ENCODE measurements at regions not wholly inside any gene's neighbourhood (a gene's known extent, or its start where the extent isn't known, plus 50 kb on each side); places are given as distances from the start of the nearest gene placed in this dataset.

GRCh38 chr9:88197781-88198340 is 59.6 kb upstream of the SPATA31C2 start:
- TF ChIP-seq EZH2 (IDR thresholded peaks at IDR 0.05; ENCODE audit: borderline replicate concordance, low read depth, low read length, severe bottlenecking) (no peak), CTCF (IDR thresholded peaks at IDR 0.05; ENCODE audit: borderline replicate concordance, extremely low read depth, low read length, poor library complexity, severe bottlenecking) (no peak)

Data from DND-41 (cell line).